Body of pancreas (tissue), 4 donors: ENCODE measurements at regions not wholly inside any gene's neighbourhood (a gene's known extent, or its start where the extent isn't known, plus 50 kb on each side); places are given as distances from the start of the nearest gene placed in this dataset.

Source experiments
- ATAC-seq: fragments of 150-250 bp; one replicate; pipeline ENCODE4 v1.9.1; 2016
- DNase-seq, 4 donors: peaks; one replicate each; pipeline ENCODE4 v3.0.0-alpha.2; 2019
- H3K27ac ChIP-seq, 4 donors: fragments of 200-600 bp; sonication (generic); 1 replicate in 3 of 4; 2 replicates in 1 of 4; pipeline versions ENCODE4 v1.5.1 to v1.6.1; 2016 to 2019; ENCODE audit warnings: mild to moderate bottlenecking in 1 of 4, mixed read lengths in 1 of 4, moderate library complexity in 1 of 4
- H3K27me3 ChIP-seq, 2 donors: fragments of 200-600 bp; sonication (generic); one replicate each; pipeline ENCODE4 v1.6.0; 2016; ENCODE audit warnings: mild to moderate bottlenecking in 1 of 2
- H3K36me3 ChIP-seq, 2 donors: fragments of 200-600 bp; sonication (generic); replicated peaks in 1 of 2; 2 replicates each; pipeline ENCODE4 v1.5.1; 2016; ENCODE audit warnings: low read depth in 2 of 2; ENCODE audit not compliant: insufficient read depth in 1 of 2
- H3K4me1 ChIP-seq: fragments of 200-600 bp; sonication (generic); one replicate; pipeline ENCODE4 v1.6.0; 2016
- H3K4me3 ChIP-seq, 2 donors: fragments of 200-600 bp; sonication (generic); 1 replicate in 1 of 2; 2 replicates in 1 of 2; pipeline ENCODE4 v1.5.1; 2016 to 2019
- H3K9me3 ChIP-seq, 3 donors: fragments of 200-600 bp; sonication (generic); 1 replicate in 2 of 3; 2 replicates in 1 of 3; pipeline ENCODE4 v1.5.1; 2016
- CTCF ChIP-seq, 7 experiments: fragments of 450-650 bp in 4 of 7; fragments of 200-600 bp in 3 of 7; sonication (generic) in 3 of 7; IDR thresholded peaks; one replicate each; pipeline ENCODE4 v1.5.1; 2016 to 2019; ENCODE audit warnings: antibody characterized with exemption in 7 of 7
- POLR2A ChIP-seq, 3 donors: fragments of 450-650 bp; IDR thresholded peaks; one replicate each; pipeline ENCODE4 v1.6.1; 2016; ENCODE audit warnings: antibody characterized with exemption in 3 of 3, mild to moderate bottlenecking in 2 of 3
- whole genome bisulfite sequencing, 2 donors: methylation state at CpG; one replicate each; pipeline ENCODE4 v1.1.5; 2017; 5-methylcytosine and 5-hydroxymethylcytosine counted together
- intact Hi-C: fragments of 100-400 bp; cut with DNase I; formaldehyde crosslinking; loops from one replicate; pipeline ENCODE4 v1.15.1; 2023

GRCh38 chr9:13397220-13397619, 117.7 kb upstream of the MPDZ start:
- no peaks in the 10 kb centered on the region for H3K4me1 ChIP-seq
- WGBS, 2 donors = 34 to 46% methylated on average over 4 of the region's 4 CpGs
- TF ChIP-seq CTCF (IDR thresholded peaks at IDR 0.05) (no peak), POLR2A (IDR thresholded peaks at IDR 0.05) (no peak)
- H3K4me3 ChIP-seq = no peak overlapping the region
- no peak overlapping the region for H3K27ac ChIP-seq
- intact Hi-C loops = no loop called here
- H3K36me3 ChIP-seq = no peaks in the 10 kb centered on the region
- no peaks in the 10 kb centered on the region for H3K9me3 ChIP-seq
- DNase-seq (no peak), ATAC-seq (no peak)
- no peaks in the 10 kb centered on the region for H3K27me3 ChIP-seq

GRCh38 chr9:13396418-13396817, 116.9 kb upstream of the MPDZ start:
- Histone ChIP-seq H3K27ac (no peak overlapping the region), H3K36me3 (no peaks in the 10 kb centered on the region), H3K4me1 (no peaks in the 10 kb centered on the region), H3K4me3 (no peak overlapping the region), H3K9me3 (peaks cover 0 to 4% (median 0%) of the 10 kb centered on the region in 3 donors), H3K27me3 (no peaks in the 10 kb centered on the region)
- ATAC-seq (no peak), DNase-seq (no peak)
- TF ChIP-seq POLR2A (IDR thresholded peaks at IDR 0.05) = no peak
- TF ChIP-seq CTCF (IDR thresholded peaks at IDR 0.05) = no peak
- 41 to 42% methylated on average over 4 of the region's 4 CpGs for WGBS, 2 donors
- intact Hi-C loops = no loop called here

GRCh38 chr9:13395156-13395555, 115.7 kb upstream of the MPDZ start:
- no peaks in the 10 kb centered on the region for H3K36me3 ChIP-seq
- H3K27me3 ChIP-seq = no peaks in the 10 kb centered on the region
- no peak for DNase-seq
- ATAC-seq = no peak
- peaks cover 0 to 6% (median 0%) of the 10 kb centered on the region in 3 donors for H3K9me3 ChIP-seq
- no peak for TF ChIP-seq CTCF (IDR thresholded peaks at IDR 0.05)
- TF ChIP-seq POLR2A (IDR thresholded peaks at IDR 0.05) = no peak
- no peak overlapping the region for H3K4me3 ChIP-seq
- no peaks in the 10 kb centered on the region for H3K4me1 ChIP-seq
- intact Hi-C loops = no loop called here
- H3K27ac ChIP-seq = no peak overlapping the region

GRCh38 chr9:13388157-13388556, 108.7 kb upstream of the MPDZ start:
- WGBS, 2 donors = 78 to 79% methylated on average over 1 of the region's 1 CpG
- Histone ChIP-seq H3K9me3 (peaks cover 0 to 6% (median 0%) of the 10 kb centered on the region in 3 donors), H3K27me3 (no peaks in the 10 kb centered on the region), H3K4me1 (no peaks in the 10 kb centered on the region), H3K36me3 (no peaks in the 10 kb centered on the region), H3K27ac (no peak overlapping the region), H3K4me3 (no peak overlapping the region)
- intact Hi-C loops = no loop called here
- TF ChIP-seq CTCF (IDR thresholded peaks at IDR 0.05) (no peak), POLR2A (IDR thresholded peaks at IDR 0.05) (no peak)
- DNase-seq = peak in 1 of 4 donors; percentile 23
- ATAC-seq = peak; percentile 42

GRCh38 chr9:13387734-13388067, 108.2 kb upstream of the MPDZ start:
- Histone ChIP-seq H3K4me1 (no peaks in the 10 kb centered on the region), H3K27ac (no peak overlapping the region), H3K9me3 (peaks cover 0 to 6% (median 0%) of the 10 kb centered on the region in 3 donors), H3K27me3 (no peaks in the 10 kb centered on the region), H3K4me3 (no peak overlapping the region), H3K36me3 (no peaks in the 10 kb centered on the region)
- no peak for TF ChIP-seq POLR2A (IDR thresholded peaks at IDR 0.05)
- no peak for TF ChIP-seq CTCF (IDR thresholded peaks at IDR 0.05)
- intact Hi-C loops = no loop called here
- no peak for DNase-seq
- no peak for ATAC-seq
- 60 to 64% methylated on average over 3 of the region's 3 CpGs for WGBS, 2 donors
